Epidermal melanocyte (primary cell): ENCODE measurements at regions not wholly inside any gene's neighbourhood (a gene's known extent, or its start where the extent isn't known, plus 50 kb on each side); places are given as distances from the start of the nearest gene placed in this dataset.

ENCODE experiments used
- DNase-seq: peaks from one replicate; pipeline ENCODE4 v3.0.0; 2011; ENCODE audit warnings: low spot score; ENCODE audit not compliant: insufficient read length

DNA sequence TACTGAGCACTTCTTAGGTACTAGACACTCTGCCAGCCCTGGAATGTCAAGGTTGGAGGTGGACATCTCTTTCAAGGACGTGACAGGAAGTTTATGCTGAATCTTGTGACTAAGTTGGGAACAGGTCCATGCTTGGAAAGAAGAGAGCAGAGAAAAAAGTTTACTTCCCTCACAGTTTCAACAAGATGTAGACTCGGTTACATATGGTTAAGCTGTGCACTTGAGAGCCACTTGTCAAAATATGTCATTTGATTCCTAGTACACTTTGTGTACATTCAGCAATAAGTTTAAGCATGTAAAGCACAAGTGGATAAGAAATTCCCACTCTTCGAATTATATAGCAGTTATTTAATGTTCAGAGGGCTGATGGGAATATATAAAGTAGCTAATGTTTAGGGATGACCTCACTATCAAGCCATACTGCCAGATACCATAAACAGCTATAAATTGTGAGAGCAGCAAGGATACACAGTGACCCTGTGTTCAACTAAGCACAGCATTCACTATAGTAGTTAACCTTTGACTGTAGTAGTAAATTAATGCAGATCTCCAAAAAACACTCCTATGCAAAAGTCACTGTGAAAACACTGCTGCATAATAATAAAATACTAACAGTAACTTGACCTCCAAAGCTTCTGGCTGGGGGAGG is 1944.6 kb upstream of the WWC1 start:
- no peak for DNase-seq

DNA sequence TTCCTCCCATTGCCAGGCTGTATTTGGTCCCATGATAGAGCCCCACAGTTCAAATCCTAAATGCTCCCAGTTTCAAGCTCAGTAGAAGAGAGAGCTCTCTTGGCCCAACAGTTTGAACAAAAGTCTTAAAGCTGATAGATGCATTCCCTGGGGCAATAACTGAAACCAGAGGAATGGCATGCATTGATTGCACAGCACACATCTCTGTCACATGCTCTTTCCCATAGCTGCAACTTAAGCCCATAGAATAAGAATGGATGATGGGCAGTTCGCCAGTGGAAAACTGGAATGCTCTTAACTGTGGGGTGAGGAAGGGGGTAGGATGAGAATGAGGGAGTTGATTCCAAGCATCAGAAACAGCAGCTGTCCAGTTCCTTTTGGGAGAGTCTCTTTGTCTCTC is 1942.4 kb upstream of the WWC1 start:
- peak; percentile 61 for DNase-seq

- no peak for DNase-seq
These were observed 1937.9 kb upstream of the WWC1 start for GRCh38 chr5:166353580-166353979.

- DNase-seq = no peak
These were observed 1937.1 kb upstream of the WWC1 start for GRCh38 chr5:166354332-166354731.

DNA sequence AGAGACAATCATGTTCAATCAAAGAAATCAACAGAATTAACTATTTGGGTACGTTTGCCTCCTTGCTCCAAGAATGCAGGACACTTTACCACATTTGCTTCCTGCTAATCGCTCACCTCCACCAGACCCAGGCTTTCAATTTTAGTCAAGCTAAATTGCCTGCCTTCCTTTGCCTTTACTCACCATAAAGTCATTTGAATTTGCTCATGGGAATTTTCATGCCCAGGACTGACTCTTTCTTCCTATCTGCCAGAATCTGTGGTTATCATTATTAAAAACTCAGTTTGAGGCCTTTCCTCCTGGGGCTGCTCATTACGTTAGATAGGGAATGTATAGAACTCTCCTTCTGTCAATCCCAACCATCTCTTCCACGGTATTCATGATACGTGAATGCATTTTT is 1935.3 kb upstream of the WWC1 start:
- DNase-seq = no peak

- DNase-seq = no peak
These were observed 1933.2 kb upstream of the WWC1 start for GRCh38 chr5:166358127-166358830.

DNA sequence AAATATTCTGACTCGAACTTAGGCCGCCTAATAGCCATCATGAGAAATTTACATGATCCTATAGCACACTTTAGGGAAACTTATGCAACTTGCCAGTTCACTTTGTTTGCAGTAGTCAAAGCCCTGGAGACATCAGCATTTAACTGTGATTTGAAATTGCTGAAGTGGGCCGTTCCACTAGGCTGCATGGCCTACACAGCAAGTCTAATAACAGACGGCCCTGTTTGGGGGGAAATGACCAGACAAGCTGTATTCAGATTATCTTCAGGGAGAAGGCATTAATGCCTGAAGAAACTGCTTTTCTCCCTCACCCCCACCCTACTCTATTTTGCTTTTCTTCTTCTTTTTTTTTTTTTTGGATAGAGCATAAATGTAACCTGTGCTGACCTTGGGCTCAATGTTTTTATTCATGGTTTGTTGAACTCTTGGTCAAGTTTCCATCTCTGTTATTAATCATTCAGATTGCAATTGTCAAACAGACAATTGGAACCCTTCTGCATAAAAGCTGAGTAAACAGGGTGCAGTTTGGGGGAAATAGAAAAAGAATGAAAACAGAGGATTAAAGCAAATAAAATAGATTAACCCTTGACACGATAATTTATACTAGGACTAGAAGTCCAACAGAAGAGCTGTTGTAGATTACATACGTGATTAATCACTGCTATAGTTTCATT is 1928.2 kb upstream of the WWC1 start:
- no peak for DNase-seq

GRCh38 chr5:166365164-166365563 is 1926.3 kb upstream of the WWC1 start:
- no peak for DNase-seq

GRCh38 chr5:166367391-166367790 is 1924.1 kb upstream of the WWC1 start:
- DNase-seq = no peak

- no peak for DNase-seq
These were observed 1922.1 kb upstream of the WWC1 start for GRCh38 chr5:166369346-166369745.

DNA sequence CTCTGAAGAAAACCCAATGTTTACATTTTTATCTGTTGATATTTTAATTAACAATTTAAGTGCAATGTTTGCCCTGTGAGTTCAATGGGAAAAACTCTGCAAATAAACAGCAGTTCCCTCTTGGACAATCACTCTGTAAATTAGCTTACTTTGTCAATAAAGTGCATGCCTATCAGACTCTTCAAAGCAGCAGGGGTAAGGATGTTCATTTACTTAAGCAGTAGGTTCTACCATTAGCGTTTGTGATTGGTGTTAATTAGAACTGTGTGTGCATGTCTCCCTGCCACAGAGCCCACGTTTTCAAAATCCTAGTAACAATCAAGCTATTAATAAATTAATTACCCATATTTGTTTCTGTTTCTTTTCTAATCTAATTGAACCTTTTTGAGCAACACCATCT is 1921.6 kb upstream of the WWC1 start:
- no peak for DNase-seq

DNA sequence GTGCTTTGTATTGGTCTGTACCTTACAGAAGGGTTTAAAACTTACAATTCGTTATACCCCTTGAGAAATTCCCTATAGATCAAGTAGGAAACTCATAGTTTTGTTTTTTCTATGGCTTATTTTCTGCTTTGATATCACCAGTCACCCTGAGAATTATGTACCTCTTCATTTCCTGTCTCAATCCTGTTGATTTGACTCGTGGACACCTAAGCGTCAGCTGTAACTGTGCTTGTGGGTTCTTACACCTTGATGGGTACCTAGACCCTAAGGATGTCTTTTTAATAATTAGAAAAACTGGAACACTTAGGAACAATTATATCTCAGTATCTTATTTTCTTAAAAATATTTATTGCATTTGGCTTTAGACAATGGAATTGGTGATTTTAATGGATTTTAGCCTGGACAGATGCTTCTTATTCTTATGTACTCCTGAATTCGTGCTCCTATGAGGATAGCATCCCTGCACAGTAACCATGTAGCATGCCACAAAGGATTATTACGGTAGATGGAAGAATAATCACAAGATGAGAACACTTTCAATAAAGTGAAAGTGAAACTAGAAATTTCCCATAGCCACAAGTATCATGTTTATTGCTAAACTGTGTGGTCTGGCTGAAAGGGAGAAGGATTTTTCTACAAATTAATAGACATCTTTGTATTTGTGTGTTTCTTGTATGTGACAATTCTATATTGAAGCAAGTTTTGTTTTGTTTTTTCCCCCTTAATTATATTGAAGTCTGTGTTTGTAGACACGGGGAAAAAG is 1920.3 kb upstream of the WWC1 start:
- no peak for DNase-seq

DNA sequence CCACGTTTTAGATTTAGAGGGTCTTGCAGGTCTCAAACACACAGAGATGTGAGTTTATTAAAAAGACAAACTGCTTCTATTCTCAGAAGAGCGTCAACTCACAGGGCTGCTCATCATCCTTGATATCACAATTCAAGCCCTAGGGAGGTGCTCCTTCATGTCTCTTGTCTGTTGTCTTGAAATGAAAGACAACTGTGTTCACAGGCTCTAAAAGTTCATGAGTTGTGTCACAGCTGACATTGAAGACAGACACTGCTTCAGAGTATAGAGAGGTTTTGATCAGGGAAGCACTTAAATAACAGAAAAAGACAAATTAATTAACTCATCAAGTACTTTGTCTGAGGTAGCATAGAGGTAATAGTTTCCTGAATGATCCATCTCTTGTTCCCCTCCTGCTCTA is 1917.6 kb upstream of the WWC1 start:
- DNase-seq = no peak

GRCh38 chr5:166377756-166378155 is 1913.7 kb upstream of the WWC1 start:
- no peak for DNase-seq

DNA sequence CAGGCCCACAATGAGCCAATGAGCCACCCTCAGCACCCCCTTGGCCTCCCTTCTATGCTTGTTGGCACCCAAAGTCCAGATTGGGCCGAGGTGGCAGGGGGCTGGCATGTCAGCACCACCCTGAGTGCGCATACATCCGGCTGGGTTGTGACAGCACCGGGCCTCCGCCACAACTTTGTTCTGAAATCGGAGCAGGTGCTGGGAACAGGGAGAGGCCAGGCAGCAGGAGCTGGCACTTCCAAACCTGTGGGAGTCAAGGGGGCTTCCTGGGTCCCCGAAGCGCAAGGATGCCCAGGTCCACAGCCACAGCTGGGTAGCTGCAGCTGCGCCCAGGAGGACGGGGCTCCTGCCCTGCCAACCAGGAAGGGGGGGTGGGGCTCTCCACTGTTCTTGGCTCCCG is 1911.9 kb upstream of the WWC1 start:
- DNase-seq = no peak

GRCh38 chr5:166382031-166382430 is 1909.4 kb upstream of the WWC1 start:
- DNase-seq = no peak

GRCh38 chr5:166398131-166398530 is 1893.3 kb upstream of the WWC1 start:
- DNase-seq = no peak

- no peak for DNase-seq
These were observed 1891.7 kb upstream of the WWC1 start for GRCh38 chr5:166399781-166400180.

DNA sequence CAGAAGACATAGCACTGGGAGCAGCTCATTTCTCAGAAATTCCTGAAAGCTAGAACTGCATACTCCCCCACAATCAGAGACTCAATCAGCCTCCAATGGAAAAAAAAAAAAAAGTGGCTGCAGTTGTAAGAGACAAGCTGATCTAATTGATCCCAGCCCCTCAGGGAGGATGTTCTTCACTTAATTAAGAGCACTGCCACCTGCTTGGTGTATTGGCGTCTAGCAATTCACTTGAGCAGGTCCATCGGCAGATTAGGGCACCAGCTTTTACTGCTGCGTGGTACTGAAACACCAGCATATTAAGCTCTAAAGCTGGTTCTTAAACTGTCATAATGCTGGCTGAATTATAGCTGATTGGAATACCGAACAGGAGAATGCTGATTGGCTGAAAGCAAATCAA is 1890.1 kb upstream of the WWC1 start:
- DNase-seq = no peak

DNA sequence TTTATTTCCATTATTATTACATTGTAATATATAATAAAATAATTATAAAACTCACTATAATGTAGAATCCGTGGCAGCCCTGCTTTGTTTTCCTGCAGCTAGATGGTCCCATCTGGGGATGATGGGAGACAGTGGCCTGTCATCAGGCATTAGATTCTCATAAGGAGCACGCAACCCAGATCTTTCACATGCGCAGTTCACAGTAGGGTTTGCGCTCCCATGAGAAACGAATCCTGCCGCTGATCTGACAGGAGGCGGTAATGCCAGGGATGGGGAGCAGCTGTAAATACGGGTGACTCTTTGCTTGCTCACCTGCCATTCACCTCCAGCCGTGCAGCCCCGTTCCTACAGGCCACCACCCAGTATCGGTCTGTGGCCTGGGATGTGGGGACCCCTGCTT is 1879.3 kb upstream of the WWC1 start:
- no peak for DNase-seq

DNA sequence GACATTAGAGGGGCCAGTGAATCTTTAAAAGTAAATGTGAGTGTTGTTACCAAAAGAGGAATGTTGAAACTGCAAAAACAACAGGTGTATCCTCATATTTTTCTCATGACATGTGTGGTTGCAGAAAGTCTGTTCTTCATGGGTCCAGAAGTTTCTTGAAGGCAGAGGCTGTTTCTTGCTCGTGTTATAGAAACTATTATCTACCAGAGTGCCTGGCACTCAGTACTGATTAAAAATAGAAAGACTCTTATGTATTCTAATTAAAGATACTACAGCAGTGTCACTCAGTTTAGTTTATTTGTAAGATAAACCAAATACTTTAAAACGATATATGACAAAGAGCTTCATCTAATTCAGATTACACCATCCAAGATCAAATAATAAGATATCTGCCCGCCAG is 1864.2 kb upstream of the WWC1 start:
- DNase-seq = no peak

DNA sequence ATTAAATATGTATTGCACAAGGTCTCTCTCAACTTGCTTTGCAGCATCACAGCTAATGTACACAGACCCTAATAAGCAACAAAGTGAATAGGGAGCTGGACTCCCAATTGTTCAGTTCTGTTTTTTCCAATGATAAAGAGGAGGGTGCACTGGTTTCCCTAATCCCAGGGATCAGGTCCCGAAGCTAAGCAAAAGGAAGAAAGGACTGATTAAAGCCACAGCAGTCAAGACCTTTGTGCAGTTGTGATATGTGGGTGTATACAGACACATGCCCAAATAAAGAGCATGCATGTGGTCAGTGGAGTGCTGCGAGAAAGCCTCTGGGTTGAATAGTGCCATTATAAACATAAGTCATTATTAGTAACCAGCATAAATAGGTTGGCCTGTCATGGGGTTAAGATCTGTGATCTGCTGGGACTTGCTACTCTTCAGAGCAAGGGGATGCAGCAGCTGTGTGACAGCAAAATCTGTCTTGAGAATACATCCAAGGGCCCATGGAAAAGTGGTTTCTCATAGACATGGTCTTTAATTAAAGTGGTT is 1863.1 kb upstream of the WWC1 start:
- DNase-seq = no peak
